Fibroblast of mammary gland (primary cell): ENCODE measurements at regions not wholly inside any gene's neighbourhood (a gene's known extent, or its start where the extent isn't known, plus 50 kb on each side); places are given as distances from the start of the nearest gene placed in this dataset.

ENCODE experiments used
- DNase-seq: peaks from one replicate; pipeline ENCODE4 v3.0.0-alpha.2; 2010; ENCODE audit warnings: low read depth
- H3K4me3 ChIP-seq: 2 replicates; pipeline ENCODE4 v1.5.1; 2011; ENCODE audit warnings: low read depth, mild to moderate bottlenecking, low read length, moderate library complexity; ENCODE audit not compliant: control insufficient read depth
- TF ChIP-seq, protein P1 (sequence below): conservative IDR thresholded peaks from 2 replicates; pipeline ENCODE4 v1.5.1; 2011; ENCODE audit warnings: low read depth, low read length, inconsistent platforms; ENCODE audit not compliant: control insufficient read depth, insufficient read depth

DNA sequence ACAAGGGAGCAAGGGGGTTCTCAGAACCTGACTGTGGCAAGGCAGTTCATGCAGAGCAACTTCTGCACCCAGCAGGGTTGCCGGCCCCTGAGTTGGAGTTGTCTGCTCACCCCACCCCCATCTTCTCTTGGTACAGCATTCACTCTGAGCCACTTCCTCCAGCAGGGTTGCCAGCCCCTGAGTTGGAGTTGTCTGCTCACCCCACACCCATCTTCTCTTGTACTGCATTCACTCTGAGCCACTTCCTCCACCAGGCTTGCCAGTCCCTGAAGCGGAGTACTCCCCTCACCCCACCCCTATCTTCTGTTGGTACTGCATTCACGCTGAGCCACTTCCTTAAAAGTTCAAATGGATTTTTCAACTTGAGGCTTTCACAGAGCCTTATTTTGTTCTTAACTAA is 79.7 kb upstream of the SYNDIG1 start:
- TF ChIP-seq, protein P1, sequence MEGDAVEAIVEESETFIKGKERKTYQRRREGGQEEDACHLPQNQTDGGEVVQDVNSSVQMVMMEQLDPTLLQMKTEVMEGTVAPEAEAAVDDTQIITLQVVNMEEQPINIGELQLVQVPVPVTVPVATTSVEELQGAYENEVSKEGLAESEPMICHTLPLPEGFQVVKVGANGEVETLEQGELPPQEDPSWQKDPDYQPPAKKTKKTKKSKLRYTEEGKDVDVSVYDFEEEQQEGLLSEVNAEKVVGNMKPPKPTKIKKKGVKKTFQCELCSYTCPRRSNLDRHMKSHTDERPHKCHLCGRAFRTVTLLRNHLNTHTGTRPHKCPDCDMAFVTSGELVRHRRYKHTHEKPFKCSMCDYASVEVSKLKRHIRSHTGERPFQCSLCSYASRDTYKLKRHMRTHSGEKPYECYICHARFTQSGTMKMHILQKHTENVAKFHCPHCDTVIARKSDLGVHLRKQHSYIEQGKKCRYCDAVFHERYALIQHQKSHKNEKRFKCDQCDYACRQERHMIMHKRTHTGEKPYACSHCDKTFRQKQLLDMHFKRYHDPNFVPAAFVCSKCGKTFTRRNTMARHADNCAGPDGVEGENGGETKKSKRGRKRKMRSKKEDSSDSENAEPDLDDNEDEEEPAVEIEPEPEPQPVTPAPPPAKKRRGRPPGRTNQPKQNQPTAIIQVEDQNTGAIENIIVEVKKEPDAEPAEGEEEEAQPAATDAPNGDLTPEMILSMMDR, result no peak
- DNase-seq, result no peak
- no peak overlapping the region for H3K4me3 ChIP-seq

DNA sequence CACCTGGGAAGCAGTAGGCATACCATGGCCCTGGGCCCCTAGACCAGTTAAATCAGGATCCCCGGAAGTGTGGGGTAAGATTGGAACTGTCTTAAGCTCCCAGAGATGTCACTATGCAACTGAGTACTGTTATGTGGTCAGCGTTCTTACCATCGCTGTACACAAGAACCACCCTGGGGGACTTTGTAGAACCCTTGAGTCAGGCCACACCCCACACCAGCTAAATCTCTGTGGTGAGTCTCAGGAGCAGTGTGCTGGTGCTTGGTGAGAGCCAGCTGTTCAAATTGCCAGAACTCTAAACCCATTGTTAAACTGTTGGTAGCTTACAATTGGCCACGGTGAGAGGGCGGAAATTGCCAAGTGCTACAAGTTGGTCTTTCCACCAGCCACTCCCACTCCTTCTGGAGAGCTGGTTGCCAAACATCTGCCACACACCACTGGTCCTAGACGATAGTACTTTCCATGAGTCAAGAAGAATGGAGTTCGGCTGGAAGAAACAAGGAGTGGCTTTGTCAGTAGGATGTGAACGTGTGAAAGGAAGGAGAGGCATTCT is 80.5 kb upstream of the SYNDIG1 start:
- DNase-seq, result no peak
- TF ChIP-seq, protein P1, result no peak
- no peak overlapping the region for H3K4me3 ChIP-seq

DNA sequence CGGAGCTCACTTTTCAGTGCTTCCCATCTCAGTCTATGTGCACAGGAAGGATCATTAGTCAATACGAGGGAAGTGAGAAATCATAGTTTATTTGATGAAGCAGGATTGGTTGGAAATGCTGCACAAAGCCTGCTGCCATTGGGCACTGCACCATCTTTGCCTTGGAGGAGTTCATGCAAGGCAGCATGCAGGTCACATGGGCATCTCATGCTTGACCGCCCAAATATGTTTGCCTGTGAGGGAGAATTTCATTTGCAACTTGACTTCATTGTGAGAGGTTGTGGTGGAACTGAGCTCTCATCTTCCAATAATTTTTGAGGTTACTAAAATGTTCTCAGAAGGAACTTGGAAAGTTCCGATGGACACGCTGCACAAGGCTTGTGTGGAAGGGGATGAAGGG is 83.9 kb upstream of the SYNDIG1 start:
- H3K4me3 ChIP-seq, result no peak overlapping the region
- TF ChIP-seq, protein P1, result no peak
- DNase-seq, result no peak

DNA sequence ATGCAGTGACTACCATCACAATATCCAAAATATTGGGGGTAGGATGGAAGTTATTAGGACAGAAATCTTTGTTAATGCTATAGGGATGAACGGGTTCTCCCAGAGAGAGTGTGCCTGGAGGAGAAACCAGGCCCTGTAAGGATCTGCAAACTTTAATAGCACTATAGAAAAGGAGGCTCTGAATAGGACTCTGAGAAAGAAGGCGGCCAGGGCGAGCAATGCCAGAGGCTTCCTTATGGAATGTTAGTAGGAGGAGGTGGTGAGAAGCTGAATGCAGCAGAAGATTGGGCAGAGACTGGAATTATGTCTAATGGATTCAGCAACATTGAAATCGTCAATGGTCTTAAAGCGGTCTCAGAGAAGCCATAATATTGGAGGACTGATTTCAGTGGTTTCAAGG is 84.6 kb upstream of the SYNDIG1 start:
- H3K4me3 ChIP-seq, result no peak overlapping the region
- TF ChIP-seq, protein P1, result no peak

DNA sequence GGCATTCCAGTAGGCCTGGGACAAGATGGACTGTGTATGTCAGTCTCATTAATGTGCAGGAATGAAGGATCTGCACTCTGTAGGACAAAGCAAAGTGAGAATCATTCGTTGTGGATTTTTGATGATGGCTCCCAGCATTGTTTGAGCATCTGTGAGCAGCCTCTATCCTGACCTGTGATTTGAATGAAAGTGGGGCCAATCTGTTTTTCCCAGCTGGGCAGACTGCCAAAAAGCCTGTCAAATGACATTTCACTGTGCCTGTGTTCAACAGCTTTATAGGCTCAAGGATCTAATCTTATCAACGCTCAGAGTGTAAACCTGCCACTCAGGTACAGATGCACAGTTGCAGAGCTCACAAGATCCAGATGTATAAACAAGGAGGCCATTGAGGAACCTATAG is 86.7 kb upstream of the SYNDIG1 start:
- no peak overlapping the region for H3K4me3 ChIP-seq
- DNase-seq, result no peak
- TF ChIP-seq, protein P1, result no peak

More for the DNA sequence above, 84.6 kb upstream of the SYNDIG1 start:
- DNase-seq, result no peak

DNA sequence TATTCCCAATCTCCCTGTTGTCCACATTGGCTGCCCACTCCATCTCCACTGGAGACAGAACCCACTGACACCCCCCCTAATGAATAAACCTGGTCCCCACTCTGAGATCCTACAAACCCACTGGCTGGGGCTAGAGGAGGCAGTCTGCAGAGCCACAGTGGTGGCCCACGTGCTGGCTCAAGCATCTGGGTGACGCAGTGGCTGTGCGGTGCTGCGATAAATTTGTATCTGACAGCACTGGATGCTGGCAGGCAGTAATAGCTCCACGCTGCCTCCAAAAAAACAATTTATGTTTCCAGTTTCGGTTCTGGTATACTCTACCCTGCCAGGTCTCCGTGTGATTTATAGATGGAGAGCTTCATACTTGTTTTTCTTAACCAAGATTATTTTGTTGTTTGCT is 87.1 kb upstream of the SYNDIG1 start:
- H3K4me3 ChIP-seq, result no peak overlapping the region
- TF ChIP-seq, protein P1, result no peak
- no peak for DNase-seq

DNA sequence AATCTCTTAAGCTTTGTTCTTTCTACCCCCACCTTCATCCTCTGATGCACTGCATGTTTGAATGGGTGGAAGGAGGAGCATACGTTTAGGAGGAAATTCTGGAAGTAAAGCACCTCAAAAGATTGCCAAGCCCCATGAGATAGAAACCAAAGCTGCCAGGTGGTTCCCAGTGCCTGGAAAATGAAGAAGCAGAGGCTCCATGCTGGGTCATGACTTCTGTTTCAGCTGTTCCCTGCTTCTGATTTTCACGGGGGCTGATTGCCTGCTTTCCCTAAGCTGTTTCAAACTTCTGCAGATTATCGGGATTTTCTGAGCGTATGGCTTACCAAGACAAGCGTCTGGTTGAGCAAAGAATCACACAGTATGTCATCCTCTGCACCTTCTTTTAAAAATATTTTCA is 87.5 kb upstream of the SYNDIG1 start:
- no peak for DNase-seq
- TF ChIP-seq, protein P1, result no peak
- H3K4me3 ChIP-seq, result no peak overlapping the region
